Neural crest cell (in vitro differentiated cells): ENCODE measurements at regions not wholly inside any gene's neighbourhood (a gene's known extent, or its start where the extent isn't known, plus 50 kb on each side); places are given as distances from the start of the nearest gene placed in this dataset.

Experiments used
- DNase-seq: peaks from one replicate; pipeline ENCODE4 v3.0.0; 2021; ENCODE audit warnings: low read depth, mixed read lengths, low spot score
- H3K27ac Mint-ChIP-seq: one replicate; pipeline ENCODE4 v1.8.0; 2021; ENCODE audit warnings: mild to moderate bottlenecking, mixed read lengths; ENCODE audit not compliant: unreplicated experiment
- H3K27me3 Mint-ChIP-seq: 2 replicates; pipeline ENCODE4 v1.8.0; 2021; ENCODE audit warnings: low read depth, mild to moderate bottlenecking, mixed read lengths
- H3K36me3 Mint-ChIP-seq: 2 replicates; pipeline ENCODE4 v1.8.0; 2021; ENCODE audit warnings: low read depth, mild to moderate bottlenecking, mixed read lengths
- H3K4me1 Mint-ChIP-seq: 2 replicates; pipeline ENCODE4 v1.8.0; 2021; ENCODE audit warnings: mixed read lengths
- H3K4me3 Mint-ChIP-seq: one replicate; pipeline ENCODE4 v1.8.0; 2021; ENCODE audit warnings: mild to moderate bottlenecking, mixed read lengths
- H3K9me3 Mint-ChIP-seq: 2 replicates; pipeline ENCODE4 v1.8.0; 2021; ENCODE audit warnings: mixed read lengths
- TF ChIP-seq, protein P1 (sequence below): fragments of 200-600 bp; sonication (generic); conservative IDR thresholded peaks from 2 replicates; pipeline ENCODE4 v1.5.0; 2021; ENCODE audit warnings: antibody characterized with exemption, mild to moderate bottlenecking

DNA sequence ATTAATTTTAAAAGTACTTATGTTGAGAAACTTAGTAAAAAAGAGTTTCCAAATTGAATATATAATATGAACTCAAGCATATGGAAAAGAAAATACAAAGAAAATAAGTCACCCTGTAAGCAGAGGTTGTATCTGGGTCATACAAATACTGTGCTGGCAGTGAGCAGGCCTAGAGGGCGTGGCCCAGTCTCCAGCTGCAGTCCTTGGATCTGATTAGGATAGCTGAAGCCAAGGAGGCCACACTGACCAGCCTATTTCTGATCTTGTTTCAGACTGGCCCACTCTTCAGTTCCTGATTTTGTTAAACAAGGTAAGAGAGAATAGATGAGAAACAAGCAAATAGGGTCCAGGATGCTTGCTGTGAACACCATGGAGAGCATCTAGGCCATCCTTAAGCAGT is 228.8 kb downstream of the EPM2A start:
- TF ChIP-seq, protein P1, sequence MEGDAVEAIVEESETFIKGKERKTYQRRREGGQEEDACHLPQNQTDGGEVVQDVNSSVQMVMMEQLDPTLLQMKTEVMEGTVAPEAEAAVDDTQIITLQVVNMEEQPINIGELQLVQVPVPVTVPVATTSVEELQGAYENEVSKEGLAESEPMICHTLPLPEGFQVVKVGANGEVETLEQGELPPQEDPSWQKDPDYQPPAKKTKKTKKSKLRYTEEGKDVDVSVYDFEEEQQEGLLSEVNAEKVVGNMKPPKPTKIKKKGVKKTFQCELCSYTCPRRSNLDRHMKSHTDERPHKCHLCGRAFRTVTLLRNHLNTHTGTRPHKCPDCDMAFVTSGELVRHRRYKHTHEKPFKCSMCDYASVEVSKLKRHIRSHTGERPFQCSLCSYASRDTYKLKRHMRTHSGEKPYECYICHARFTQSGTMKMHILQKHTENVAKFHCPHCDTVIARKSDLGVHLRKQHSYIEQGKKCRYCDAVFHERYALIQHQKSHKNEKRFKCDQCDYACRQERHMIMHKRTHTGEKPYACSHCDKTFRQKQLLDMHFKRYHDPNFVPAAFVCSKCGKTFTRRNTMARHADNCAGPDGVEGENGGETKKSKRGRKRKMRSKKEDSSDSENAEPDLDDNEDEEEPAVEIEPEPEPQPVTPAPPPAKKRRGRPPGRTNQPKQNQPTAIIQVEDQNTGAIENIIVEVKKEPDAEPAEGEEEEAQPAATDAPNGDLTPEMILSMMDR: no peak
- H3K4me3 Mint-ChIP-seq: no peak overlapping the region
- H3K9me3 Mint-ChIP-seq: peaks cover 20% of the 10 kb centered on the region
- H3K27me3 Mint-ChIP-seq: no peaks in the 10 kb centered on the region
- no peaks in the 10 kb centered on the region for H3K4me1 Mint-ChIP-seq
- no peak for DNase-seq
- H3K36me3 Mint-ChIP-seq: peaks cover 10% of the 10 kb centered on the region
- H3K27ac Mint-ChIP-seq: no peak overlapping the region

DNA sequence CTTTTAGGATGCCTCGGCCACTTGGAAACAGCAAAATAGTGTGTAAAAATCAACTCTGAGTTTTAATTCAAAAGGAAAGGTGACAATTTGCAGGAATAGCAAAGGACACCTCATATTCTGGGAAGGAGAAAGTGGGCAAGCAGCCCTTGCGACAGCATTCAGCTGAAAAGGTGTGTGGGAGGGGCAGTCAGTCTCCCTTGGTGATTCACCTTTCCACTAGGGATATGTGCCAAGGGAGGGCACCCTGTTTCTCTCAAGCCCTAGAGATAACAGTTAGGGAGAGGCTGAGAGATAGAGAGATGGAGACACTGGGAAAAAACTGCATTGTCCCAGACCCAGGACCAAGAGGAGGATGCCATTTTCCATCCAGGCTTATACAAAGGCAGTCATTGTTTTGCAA is 228.1 kb downstream of the EPM2A start:
- Mint-ChIP-seq H3K27me3 (no peaks in the 10 kb centered on the region), H3K4me1 (no peaks in the 10 kb centered on the region), H3K27ac (no peak overlapping the region), H3K4me3 (no peak overlapping the region), H3K9me3 (peaks cover 25% of the 10 kb centered on the region), H3K36me3 (peaks cover 10% of the 10 kb centered on the region)
- TF ChIP-seq, protein P1: no peak
- DNase-seq: no peak

DNA sequence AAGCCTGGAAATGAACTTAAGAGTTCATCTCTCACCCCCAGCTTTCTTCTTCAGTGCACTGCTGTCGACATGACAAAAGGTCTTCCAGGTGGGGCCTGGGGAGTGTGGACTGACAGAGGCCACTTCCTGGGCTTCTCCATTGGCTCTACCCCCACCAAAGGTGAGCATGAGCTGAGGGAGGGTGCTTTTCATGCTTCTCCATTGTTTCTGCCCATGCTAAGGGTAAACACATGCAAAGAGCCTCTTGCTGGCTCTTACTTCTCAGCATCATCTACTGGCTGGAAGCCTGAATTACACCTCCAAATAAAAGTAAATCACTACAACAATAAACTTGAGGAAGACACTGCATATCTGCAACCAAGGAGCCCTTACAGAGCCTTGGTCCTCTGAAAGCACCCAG is 227.2 kb downstream of the EPM2A start:
- H3K27me3 Mint-ChIP-seq: no peaks in the 10 kb centered on the region

DNA sequence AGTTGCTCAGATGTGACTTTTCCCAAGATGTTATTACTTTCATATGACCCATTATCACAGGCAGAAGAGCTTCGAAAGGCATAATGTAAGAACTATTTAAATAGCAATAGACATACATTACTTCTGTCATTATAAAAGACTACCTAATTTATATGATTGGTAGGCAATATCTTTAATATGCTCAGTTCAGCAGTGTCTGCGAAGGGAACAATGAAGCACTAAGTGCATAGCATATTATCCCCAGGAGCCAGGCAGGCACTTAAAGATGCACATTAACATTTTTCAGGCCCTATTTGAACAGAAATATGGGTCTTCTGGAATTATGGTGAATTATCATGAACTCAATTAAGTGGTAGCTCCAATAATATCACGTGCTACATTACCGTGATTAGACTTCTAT is 217.8 kb downstream of the EPM2A start:
- no peak overlapping the region for H3K27ac Mint-ChIP-seq

More for the DNA sequence above, 227.2 kb downstream of the EPM2A start:
- H3K27ac Mint-ChIP-seq: no peak overlapping the region
- peaks cover 10% of the 10 kb centered on the region for H3K36me3 Mint-ChIP-seq
- TF ChIP-seq, protein P1: no peak
- no peaks in the 10 kb centered on the region for H3K4me1 Mint-ChIP-seq
- H3K9me3 Mint-ChIP-seq: peaks cover 25% of the 10 kb centered on the region
- no peak for DNase-seq
- H3K4me3 Mint-ChIP-seq: no peak overlapping the region

DNA sequence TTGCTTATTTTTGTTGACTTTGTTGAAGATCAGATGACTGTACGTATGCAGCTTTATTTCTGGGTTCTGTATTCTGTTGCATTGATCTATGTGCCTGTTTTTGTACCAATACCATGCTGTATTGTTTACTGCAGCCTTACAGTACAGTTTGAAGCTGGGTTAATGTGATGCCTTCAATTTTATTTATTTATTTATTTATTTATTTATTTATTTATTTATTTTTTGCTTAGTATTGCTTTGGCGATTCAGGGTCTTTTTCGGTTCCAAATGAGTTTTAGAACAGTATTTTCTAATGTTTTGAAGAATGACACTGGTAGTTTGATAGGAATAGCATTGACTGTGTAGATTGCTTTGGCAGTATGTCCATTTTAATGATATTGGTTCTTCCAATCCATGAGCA is 210.3 kb downstream of the EPM2A start:
- Mint-ChIP-seq H3K27me3 (no peaks in the 10 kb centered on the region), H3K36me3 (no peaks in the 10 kb centered on the region), H3K9me3 (no peaks in the 10 kb centered on the region), H3K4me3 (no peak overlapping the region), H3K27ac (no peak overlapping the region), H3K4me1 (no peaks in the 10 kb centered on the region)
- TF ChIP-seq, protein P1: no peak
- DNase-seq: no peak

More for the DNA sequence above, 217.8 kb downstream of the EPM2A start:
- no peak overlapping the region for H3K4me3 Mint-ChIP-seq
- H3K27me3 Mint-ChIP-seq: no peaks in the 10 kb centered on the region
- no peaks in the 10 kb centered on the region for H3K36me3 Mint-ChIP-seq
- H3K9me3 Mint-ChIP-seq: no peaks in the 10 kb centered on the region
- H3K4me1 Mint-ChIP-seq: no peaks in the 10 kb centered on the region
- TF ChIP-seq, protein P1: no peak
- no peak for DNase-seq

DNA sequence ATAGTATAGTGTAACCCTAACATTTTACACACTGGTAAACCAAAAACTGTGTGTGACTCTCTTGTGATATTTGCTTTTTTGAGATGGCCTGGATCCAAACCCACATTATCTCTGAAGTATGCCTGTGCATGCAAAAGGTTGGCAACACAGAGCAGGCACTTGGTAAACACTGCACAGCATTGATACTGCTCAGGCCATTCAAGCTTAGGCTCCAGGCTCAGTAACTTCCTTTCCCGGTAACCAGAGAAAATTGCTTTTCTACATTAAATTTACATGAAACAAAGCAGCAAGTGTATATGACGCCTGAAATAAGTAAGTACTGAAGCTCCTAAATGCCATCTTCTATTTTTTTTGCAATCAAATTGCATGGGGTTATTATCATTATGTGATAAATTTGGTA is 205.7 kb downstream of the EPM2A start:
- H3K27ac Mint-ChIP-seq: no peak overlapping the region
- DNase-seq: no peak
- TF ChIP-seq, protein P1: no peak
- H3K4me1 Mint-ChIP-seq: no peaks in the 10 kb centered on the region
- H3K36me3 Mint-ChIP-seq: no peaks in the 10 kb centered on the region
- H3K4me3 Mint-ChIP-seq: no peak overlapping the region
- H3K9me3 Mint-ChIP-seq: no peaks in the 10 kb centered on the region
- H3K27me3 Mint-ChIP-seq: no peaks in the 10 kb centered on the region
